Erythroblast (primary cell): ENCODE measurements at regions not wholly inside any gene's neighbourhood (a gene's known extent, or its start where the extent isn't known, plus 50 kb on each side); places are given as distances from the start of the nearest gene placed in this dataset.

Experiments used
- GATA1 ChIP-seq: IDR thresholded peaks from 2 replicates; pipeline ENCODE4 v1.6.1; 2011; ENCODE audit warnings: low read depth, mild to moderate bottlenecking, control low read depth, low read length, moderate library complexity
- POLR2A ChIP-seq: IDR thresholded peaks from 2 replicates; pipeline ENCODE4 v1.6.1; 2011; ENCODE audit warnings: mild to moderate bottlenecking, low read length

GRCh38 chr6:137313928-137314855, 95.0 kb upstream of the IFNGR1 start:
- TF ChIP-seq POLR2A (no peak), GATA1 (no peak)
